ENCODE measurements at regions not wholly inside any gene's neighbourhood (a gene's known extent, or its start where the extent isn't known, plus 50 kb on each side); places are given as distances from the start of the nearest gene placed in this dataset.

- H3K4me1 Mint-ChIP-seq (ENCODE audit: low read depth) = no peaks in the 10 kb centered on the region
- POLR2A ChIA-PET = no interaction called here
Measured at GRCh38 chr9:28439688-28440087, 866.4 kb upstream of the C9orf72 start.

GRCh38 chr9:28443461-28443860 is 870.2 kb upstream of the C9orf72 start:
- CTCF ChIA-PET = no interaction called here
- Mint-ChIP-seq H3K27me3 (no peaks in the 10 kb centered on the region), H3K36me3 (ENCODE audit: low read depth) (no peaks in the 10 kb centered on the region)

More at GRCh38 chr9:28439688-28440087, 866.4 kb upstream of the C9orf72 start:
- CTCF ChIA-PET = no interaction called here
- Mint-ChIP-seq H3K9me3 (peaks cover 10% of the 10 kb centered on the region), H3K27ac (no peak overlapping the region), H3K36me3 (ENCODE audit: low read depth) (no peaks in the 10 kb centered on the region), H3K27me3 (no peaks in the 10 kb centered on the region), H3K4me3 (no peak overlapping the region)
- no peak for TF ChIP-seq CTCF (IDR thresholded peaks at IDR 0.05)
- intact Hi-C loops (cut with micrococcal nuclease) = no loop called here
- ATAC-seq = no peak
- no peak for DNase-seq

GRCh38 chr9:28444637-28445036 is 871.4 kb upstream of the C9orf72 start:
- ChIA-PET POLR2A (no interaction called here), CTCF (no interaction called here)
- no peak for TF ChIP-seq CTCF (IDR thresholded peaks at IDR 0.05)
- ATAC-seq (no peak), DNase-seq (no peak)
- Mint-ChIP-seq H3K36me3 (ENCODE audit: low read depth) (no peaks in the 10 kb centered on the region), H3K27me3 (no peaks in the 10 kb centered on the region), H3K9me3 (peaks cover 4% of the 10 kb centered on the region), H3K4me1 (ENCODE audit: low read depth) (no peaks in the 10 kb centered on the region), H3K4me3 (no peak overlapping the region), H3K27ac (no peak overlapping the region)
- intact Hi-C loops (cut with micrococcal nuclease) = no loop called here

More at GRCh38 chr9:28443461-28443860, 870.2 kb upstream of the C9orf72 start:
- DNase-seq (no peak), ATAC-seq (no peak)
- Mint-ChIP-seq H3K4me1 (ENCODE audit: low read depth) (no peaks in the 10 kb centered on the region), H3K27ac (no peak overlapping the region), H3K4me3 (no peak overlapping the region), H3K9me3 (peaks cover 8% of the 10 kb centered on the region)
- intact Hi-C loops (cut with micrococcal nuclease) = no loop called here
- TF ChIP-seq CTCF (IDR thresholded peaks at IDR 0.05) = no peak
- POLR2A ChIA-PET = no interaction called here

- H3K27me3 Mint-ChIP-seq = no peaks in the 10 kb centered on the region
- H3K36me3 Mint-ChIP-seq (ENCODE audit: low read depth) = no peaks in the 10 kb centered on the region
- ChIA-PET POLR2A (no interaction called here), CTCF (no interaction called here)
- no peak overlapping the region for H3K4me3 Mint-ChIP-seq
- no peak for ATAC-seq
- H3K27ac Mint-ChIP-seq = no peak overlapping the region
- no peak for DNase-seq
- H3K4me1 Mint-ChIP-seq (ENCODE audit: low read depth) = no peaks in the 10 kb centered on the region
- no peak for TF ChIP-seq CTCF (IDR thresholded peaks at IDR 0.05)
- H3K9me3 Mint-ChIP-seq = peaks cover 6% of the 10 kb centered on the region
- intact Hi-C loops (cut with micrococcal nuclease) = no loop called here
Measured at GRCh38 chr9:28445211-28445610, 871.9 kb upstream of the C9orf72 start.

- H3K4me1 Mint-ChIP-seq (ENCODE audit: low read depth) = no peaks in the 10 kb centered on the region
- CTCF ChIA-PET = no interaction called here
Measured at GRCh38 chr9:28453918-28454317, 880.6 kb upstream of the C9orf72 start.

More at GRCh38 chr9:28453918-28454317, 880.6 kb upstream of the C9orf72 start:
- intact Hi-C loops (cut with micrococcal nuclease) = no loop called here
- no peak for TF ChIP-seq CTCF (IDR thresholded peaks at IDR 0.05)
- H3K36me3 Mint-ChIP-seq (ENCODE audit: low read depth) = no peaks in the 10 kb centered on the region
- H3K9me3 Mint-ChIP-seq = peaks cover 2% of the 10 kb centered on the region
- no peak overlapping the region for H3K27ac Mint-ChIP-seq
- DNase-seq = no peak
- H3K4me3 Mint-ChIP-seq = no peak overlapping the region
- POLR2A ChIA-PET = no interaction called here
- ATAC-seq = no peak
- H3K27me3 Mint-ChIP-seq = no peaks in the 10 kb centered on the region
